ENCODE measurements at regions not wholly inside any gene's neighbourhood (a gene's known extent, or its start where the extent isn't known, plus 50 kb on each side); places are given as distances from the start of the nearest gene placed in this dataset.

- Mint-ChIP-seq H3K4me1 (ENCODE audit: low read depth, unreplicated experiment) (no peaks in the 10 kb centered on the region), H3K4me3 (ENCODE audit: unreplicated experiment) (no peak overlapping the region), H3K27me3 (ENCODE audit: insufficient read depth, unreplicated experiment) (peaks cover 5% of the 10 kb centered on the region), H3K36me3 (ENCODE audit: insufficient read depth, unreplicated experiment) (no peaks in the 10 kb centered on the region), H3K27ac (ENCODE audit: unreplicated experiment) (no peak overlapping the region), H3K9me3 (ENCODE audit: unreplicated experiment) (peaks cover 2% of the 10 kb centered on the region)
- TF ChIP-seq CTCF (IDR thresholded peaks at IDR 0.05; ENCODE audit: insufficient read depth in 1 of 2, low read depth in 1 of 2, low read length in 1 of 2, severe bottlenecking in 1 of 2, unreplicated experiment in 1 of 2): no peak
- Histone ChIP-seq H3K36me3 (ENCODE audit: control insufficient read depth, insufficient read depth, low read length) (no peaks in the 10 kb centered on the region), H3K4me1 (no peaks in the 10 kb centered on the region), H3K4me3 (ENCODE audit: low read depth, low read length) (no peak overlapping the region), H3K9me3 (no peaks in the 10 kb centered on the region), H3K27me3 (replicated peaks; ENCODE audit: control insufficient read depth, insufficient read depth, low read length) (no peaks in the 10 kb centered on the region; the same call in 1 of the 2 replicates)
- CTCF ChIA-PET: interaction anchor here (0.7 kb wide), 1 partner anchor 68 kb away, joined by 3 read pairs; no protein-coding TSS in a partner anchor
- intact Hi-C loops (cut with micrococcal nuclease; ENCODE audit: unreplicated experiment): no loop called here
- POLR2A ChIA-PET: no interaction called here
- DNase-seq: no peak
- BruUV-seq (replicated peaks): no TSS peak
Measured at GRCh38 chr2:118290411-118291250, 202.4 kb downstream of the INSIG2 start.

- ChIA-PET POLR2A (no interaction called here), CTCF (interaction anchor here (0.6 kb wide), 1 partner anchor 126 kb away, joined by 3 read pairs; no protein-coding TSS in a partner anchor)
- Mint-ChIP-seq H3K36me3 (ENCODE audit: insufficient read depth, unreplicated experiment) (no peaks in the 10 kb centered on the region), H3K4me3 (ENCODE audit: unreplicated experiment) (no peak overlapping the region), H3K4me1 (ENCODE audit: low read depth, unreplicated experiment) (peaks cover 6% of the 10 kb centered on the region), H3K27me3 (ENCODE audit: insufficient read depth, unreplicated experiment) (peaks cover 16% of the 10 kb centered on the region), H3K9me3 (ENCODE audit: unreplicated experiment) (no peaks in the 10 kb centered on the region), H3K27ac (ENCODE audit: unreplicated experiment) (no peak overlapping the region)
- no peak for TF ChIP-seq CTCF (IDR thresholded peaks at IDR 0.05; ENCODE audit: insufficient read depth in 1 of 2, low read depth in 1 of 2, low read length in 1 of 2, severe bottlenecking in 1 of 2, unreplicated experiment in 1 of 2)
- DNase-seq: no peak
- no peaks in the 10 kb centered on the region for H3K4me1 ChIP-seq
- no peak overlapping the region for H3K4me3 ChIP-seq (ENCODE audit: low read depth, low read length)
- no peaks in the 10 kb centered on the region for H3K9me3 ChIP-seq
- H3K27me3 ChIP-seq (replicated peaks; ENCODE audit: control insufficient read depth, insufficient read depth, low read length): no peaks in the 10 kb centered on the region; the same call in 1 of the 2 replicates
- no TSS peak for BruUV-seq (replicated peaks)
- intact Hi-C loops (cut with micrococcal nuclease; ENCODE audit: unreplicated experiment): no loop called here
- H3K36me3 ChIP-seq (ENCODE audit: control insufficient read depth, insufficient read depth, low read length): no peaks in the 10 kb centered on the region
Measured at GRCh38 chr2:118279005-118279404, 190.7 kb downstream of the INSIG2 start.

DNA sequence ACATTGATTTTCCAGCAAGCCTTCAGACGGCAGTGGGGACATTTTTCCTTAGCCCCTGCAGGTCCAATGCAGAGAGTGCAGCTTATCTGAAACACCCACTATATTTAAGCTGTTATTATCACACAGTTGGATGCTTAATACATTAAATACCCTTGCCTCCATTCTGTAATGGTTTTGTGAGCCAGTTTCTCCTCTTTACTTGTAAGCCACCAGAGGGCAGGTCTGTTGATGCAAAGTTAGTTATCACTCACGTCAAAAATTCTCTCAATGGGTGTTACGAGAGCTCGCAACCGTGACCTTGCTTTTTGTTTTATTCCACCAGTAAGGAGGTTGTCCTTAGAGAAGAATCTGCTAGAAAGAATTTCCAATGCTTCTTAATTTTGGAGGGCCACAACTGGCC, 189.8 kb downstream of the INSIG2 start:
- CTCF ChIA-PET: interaction anchor here (0.8 kb wide), 1 partner anchor 44 kb away, joined by 3 read pairs; no protein-coding TSS in a partner anchor
- POLR2A ChIA-PET: no interaction called here
- DNase-seq: no peak

More for the DNA sequence above, 189.8 kb downstream of the INSIG2 start:
- Histone ChIP-seq H3K9me3 (no peaks in the 10 kb centered on the region), H3K4me1 (no peaks in the 10 kb centered on the region), H3K36me3 (ENCODE audit: control insufficient read depth, insufficient read depth, low read length) (no peaks in the 10 kb centered on the region), H3K27me3 (replicated peaks; ENCODE audit: control insufficient read depth, insufficient read depth, low read length) (no peaks in the 10 kb centered on the region; the same call in 1 of the 2 replicates), H3K4me3 (ENCODE audit: low read depth, low read length) (no peak overlapping the region)
- no peaks in the 10 kb centered on the region for H3K36me3 Mint-ChIP-seq (ENCODE audit: insufficient read depth, unreplicated experiment)
- H3K9me3 Mint-ChIP-seq (ENCODE audit: unreplicated experiment): no peaks in the 10 kb centered on the region
- no TSS peak for BruUV-seq (replicated peaks)
- peaks cover 6% of the 10 kb centered on the region for H3K4me1 Mint-ChIP-seq (ENCODE audit: low read depth, unreplicated experiment)
- TF ChIP-seq CTCF (IDR thresholded peaks at IDR 0.05; ENCODE audit: insufficient read depth in 1 of 2, low read depth in 1 of 2, low read length in 1 of 2, severe bottlenecking in 1 of 2, unreplicated experiment in 1 of 2): no peak
- H3K4me3 Mint-ChIP-seq (ENCODE audit: unreplicated experiment): no peak overlapping the region
- H3K27ac Mint-ChIP-seq (ENCODE audit: unreplicated experiment): no peak overlapping the region
- intact Hi-C loops (cut with micrococcal nuclease; ENCODE audit: unreplicated experiment): loop anchor here (1.0 kb wide), 1 partner anchor 43 kb away; no protein-coding TSS in a partner anchor
- H3K27me3 Mint-ChIP-seq (ENCODE audit: insufficient read depth, unreplicated experiment): peaks cover 12% of the 10 kb centered on the region

All from Caco-2 (cell line).